CD14-positive monocyte (primary cell): ENCODE measurements at regions not wholly inside any gene's neighbourhood (a gene's known extent, or its start where the extent isn't known, plus 50 kb on each side); places are given as distances from the start of the nearest gene placed in this dataset.

Experiments
- DNase-seq, 3 donors: peaks; one replicate each; pipeline ENCODE4 v3.0.0-alpha.2; 2011 to 2022
- H2AFZ ChIP-seq: 2 replicates; pipeline ENCODE4 v1.6.0; 2012; ENCODE audit warnings: mild to moderate bottlenecking, low read depth, low read length, inconsistent platforms; ENCODE audit not compliant: insufficient read depth, poor library complexity, severe bottlenecking
- H3K27ac ChIP-seq, 2 donors: 1 replicate in 1 of 2; 2 replicates in 1 of 2; pipeline ENCODE4 v1.5.1; 2012 to 2013; ENCODE audit warnings: low read length in 2 of 2, control low read depth in 1 of 2, inconsistent platforms in 1 of 2, low read depth in 1 of 2, mild to moderate bottlenecking in 1 of 2
- H3K27me3 ChIP-seq, 2 donors: one replicate each; pipeline versions ENCODE4 v1.6.0 to v1.6.1; 2011 to 2013; ENCODE audit warnings: low read length in 2 of 2; ENCODE audit not compliant: control insufficient read depth in 2 of 2, insufficient read depth in 2 of 2
- H3K36me3 ChIP-seq, 2 donors: replicated peaks in 1 of 2; 1 replicate in 1 of 2; 2 replicates in 1 of 2; pipeline versions ENCODE4 v1.5.1 to v1.6.1; 2012 to 2013; ENCODE audit warnings: low read length in 2 of 2, control low read depth in 1 of 2, inconsistent platforms in 1 of 2, mild to moderate bottlenecking in 1 of 2; ENCODE audit not compliant: insufficient read depth in 2 of 2, control insufficient read depth in 1 of 2
- H3K4me1 ChIP-seq, 2 donors: 1 replicate in 1 of 2; 2 replicates in 1 of 2; pipeline versions ENCODE4 v1.5.1 to v1.6.1; 2012 to 2013; ENCODE audit warnings: low read length in 2 of 2, control low read depth in 1 of 2, inconsistent platforms in 1 of 2, mild to moderate bottlenecking in 1 of 2, moderate library complexity in 1 of 2; ENCODE audit not compliant: insufficient read depth in 2 of 2, control insufficient read depth in 1 of 2
- H3K4me2 ChIP-seq: replicated peaks from 2 replicates; pipeline ENCODE3; 2012; ENCODE audit warnings: low read length, moderate library complexity, mild to moderate bottlenecking; ENCODE audit not compliant: poor library complexity, severe bottlenecking; ENCODE audit errors: extremely low read depth
- H3K4me3 ChIP-seq, 3 experiments: fragments of 200-600 bp in 1 of 3; sonication (generic) in 1 of 3; replicated peaks in 1 of 3; 1 replicate in 2 of 3; 2 replicates in 1 of 3; pipeline ENCODE4 v1.5.1; 2011 to 2013; ENCODE audit warnings: low read length in 3 of 3, mild to moderate bottlenecking in 3 of 3, control low read depth in 2 of 3, low read depth in 2 of 3, inconsistent platforms in 1 of 3, moderate library complexity in 1 of 3
- H3K79me2 ChIP-seq: 2 replicates; pipeline ENCODE4 v1.6.0; 2012; ENCODE audit warnings: mild to moderate bottlenecking, control low read depth, inconsistent platforms, low read length, moderate library complexity; ENCODE audit not compliant: insufficient read depth
- H3K9ac ChIP-seq: 2 replicates; pipeline ENCODE4 v1.6.0; 2017; ENCODE audit warnings: low read length, mild to moderate bottlenecking; ENCODE audit not compliant: insufficient read depth, poor library complexity, severe bottlenecking
- H3K9me3 ChIP-seq, 2 donors: replicated peaks in 1 of 2; 1 replicate in 1 of 2; 2 replicates in 1 of 2; pipeline versions ENCODE4 v1.5.1 to v1.6.1; 2012 to 2013; ENCODE audit warnings: low read length in 2 of 2, control low read depth in 1 of 2; ENCODE audit not compliant: control insufficient read depth in 1 of 2, insufficient read depth in 1 of 2
- H4K20me1 ChIP-seq: 2 replicates; pipeline ENCODE4 v1.6.0; 2012; ENCODE audit warnings: mild to moderate bottlenecking, low read length, control low read depth, moderate library complexity; ENCODE audit not compliant: insufficient read depth
- H3K27ac Mint-ChIP-seq, 7 donors: one replicate each; pipeline ENCODE4 v1.8.0; 2020; ENCODE audit warnings: mild to moderate bottlenecking in 7 of 7, mixed read lengths in 7 of 7, moderate library complexity in 6 of 7, inconsistent platforms in 2 of 7
- H3K27me3 Mint-ChIP-seq, 3 donors: one replicate each; pipeline ENCODE4 v1.8.0; 2021 to 2022; ENCODE audit warnings: low read depth in 3 of 3, mild to moderate bottlenecking in 3 of 3, mixed read lengths in 3 of 3, moderate library complexity in 3 of 3, inconsistent platforms in 1 of 3
- H3K36me3 Mint-ChIP-seq, 2 donors: one replicate each; pipeline ENCODE4 v1.8.0; 2020; ENCODE audit warnings: mixed read lengths in 2 of 2, inconsistent platforms in 1 of 2, mild to moderate bottlenecking in 1 of 2
- H3K4me1 Mint-ChIP-seq: one replicate; pipeline ENCODE4 v1.8.0; 2020; ENCODE audit warnings: mild to moderate bottlenecking, mixed read lengths
- H3K4me3 Mint-ChIP-seq, 2 donors: one replicate each; pipeline ENCODE4 v1.8.0; 2020; ENCODE audit warnings: mild to moderate bottlenecking in 2 of 2, mixed read lengths in 2 of 2, moderate library complexity in 1 of 2
- H3K9me3 Mint-ChIP-seq, 7 donors: one replicate each; pipeline ENCODE4 v1.8.0; 2020 to 2022; ENCODE audit warnings: mixed read lengths in 7 of 7, mild to moderate bottlenecking in 6 of 7, moderate library complexity in 6 of 7, inconsistent platforms in 2 of 7
- WGBS: methylation state at CpG from one replicate; pipeline ENCODE4 v1.1.5; 2013; ENCODE audit warnings: missing lambda C conversion rate; ENCODE audit not compliant: insufficient coverage; 5-methylcytosine and 5-hydroxymethylcytosine counted together
- intact Hi-C, 2 donors: fragments of 100-400 bp; cut with micrococcal nuclease; formaldehyde crosslinking; loops; one replicate each; pipeline versions ENCODE4 v1.15.0 to v1.15.1; 2023
- TF ChIP-seq, protein P1 (sequence below): fragments of 200-600 bp; IDR thresholded peaks from one replicate; pipeline ENCODE4 v1.8.0; 2022; ENCODE audit warnings: antibody characterized with exemption, mild to moderate bottlenecking

DNA sequence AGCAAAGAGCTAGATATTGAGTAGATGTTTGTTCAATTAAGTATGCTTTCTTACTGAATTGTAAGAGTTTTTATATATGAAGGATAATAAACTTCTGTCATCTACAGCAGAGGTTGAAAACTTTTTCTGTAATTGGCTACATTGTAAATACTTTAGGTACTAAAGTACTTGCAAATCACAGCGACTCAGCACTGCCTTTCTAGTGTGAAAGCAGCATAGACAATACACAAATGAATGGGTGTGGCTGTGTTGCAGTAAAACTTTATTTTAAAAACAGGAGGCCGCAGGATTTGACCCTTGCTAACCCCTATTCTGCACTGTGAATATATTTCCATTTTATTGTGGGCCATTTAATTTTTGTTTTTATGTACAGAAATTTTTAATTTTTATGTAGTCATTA lies 104.3 kb upstream of the TMC3 start:
- no peak overlapping the region for H3K27ac Mint-ChIP-seq
- H3K27me3 Mint-ChIP-seq = no peaks in the 10 kb centered on the region
- no peak overlapping the region for H2AFZ ChIP-seq
- H3K9me3 ChIP-seq = no peaks in the 10 kb centered on the region
- no peak overlapping the region for H3K4me3 Mint-ChIP-seq
- no peaks in the 10 kb centered on the region for H3K36me3 ChIP-seq
- H3K4me2 ChIP-seq = no peak overlapping the region
- H3K36me3 Mint-ChIP-seq = no peaks in the 10 kb centered on the region
- H3K4me1 Mint-ChIP-seq = no peaks in the 10 kb centered on the region
- H4K20me1 ChIP-seq = no peaks in the 10 kb centered on the region
- H3K27me3 ChIP-seq = no peaks in the 10 kb centered on the region
- DNase-seq = no peak
- no peaks in the 10 kb centered on the region for H3K4me1 ChIP-seq
- intact Hi-C loops = no loop called here
- no peaks in the 10 kb centered on the region for H3K79me2 ChIP-seq
- TF ChIP-seq, protein P1, sequence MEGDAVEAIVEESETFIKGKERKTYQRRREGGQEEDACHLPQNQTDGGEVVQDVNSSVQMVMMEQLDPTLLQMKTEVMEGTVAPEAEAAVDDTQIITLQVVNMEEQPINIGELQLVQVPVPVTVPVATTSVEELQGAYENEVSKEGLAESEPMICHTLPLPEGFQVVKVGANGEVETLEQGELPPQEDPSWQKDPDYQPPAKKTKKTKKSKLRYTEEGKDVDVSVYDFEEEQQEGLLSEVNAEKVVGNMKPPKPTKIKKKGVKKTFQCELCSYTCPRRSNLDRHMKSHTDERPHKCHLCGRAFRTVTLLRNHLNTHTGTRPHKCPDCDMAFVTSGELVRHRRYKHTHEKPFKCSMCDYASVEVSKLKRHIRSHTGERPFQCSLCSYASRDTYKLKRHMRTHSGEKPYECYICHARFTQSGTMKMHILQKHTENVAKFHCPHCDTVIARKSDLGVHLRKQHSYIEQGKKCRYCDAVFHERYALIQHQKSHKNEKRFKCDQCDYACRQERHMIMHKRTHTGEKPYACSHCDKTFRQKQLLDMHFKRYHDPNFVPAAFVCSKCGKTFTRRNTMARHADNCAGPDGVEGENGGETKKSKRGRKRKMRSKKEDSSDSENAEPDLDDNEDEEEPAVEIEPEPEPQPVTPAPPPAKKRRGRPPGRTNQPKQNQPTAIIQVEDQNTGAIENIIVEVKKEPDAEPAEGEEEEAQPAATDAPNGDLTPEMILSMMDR = no peak
- H3K9me3 Mint-ChIP-seq = no peaks in the 10 kb centered on the region
- WGBS = no CpG with 5 or more reads among the region's 2 CpGs
- H3K4me3 ChIP-seq = no peak overlapping the region
- no peak overlapping the region for H3K27ac ChIP-seq
- H3K9ac ChIP-seq = no peak overlapping the region

DNA sequence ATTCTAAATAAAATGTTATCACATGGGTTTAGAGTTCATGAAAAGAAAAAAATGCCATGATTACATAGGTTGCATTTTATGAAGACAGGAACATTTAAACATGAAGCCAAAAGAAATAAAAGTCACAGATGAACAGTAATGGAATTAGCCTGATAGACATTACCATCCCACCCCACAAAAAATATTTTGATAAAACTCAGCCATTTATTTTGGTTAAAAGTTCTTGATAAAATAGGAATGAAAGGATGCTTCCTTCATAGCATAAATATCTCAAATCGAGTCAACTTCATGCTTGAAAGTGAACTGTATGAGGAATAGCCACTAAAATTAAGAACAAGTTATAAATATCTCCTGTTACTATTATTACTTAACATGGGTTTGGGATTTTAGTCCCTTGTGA lies 101.9 kb upstream of the TMC3 start:
- H4K20me1 ChIP-seq = no peaks in the 10 kb centered on the region
- no peaks in the 10 kb centered on the region for H3K36me3 ChIP-seq
- H3K27me3 ChIP-seq = no peaks in the 10 kb centered on the region
- H3K4me2 ChIP-seq = no peak overlapping the region
- TF ChIP-seq, protein P1 = no peak
- H3K4me3 ChIP-seq = no peak overlapping the region
- intact Hi-C loops = no loop called here
- no peaks in the 10 kb centered on the region for H3K9me3 ChIP-seq
- Mint-ChIP-seq H3K9me3 (peaks cover 0 to 2% (median 0%) of the 10 kb centered on the region in 7 donors), H3K4me3 (no peak overlapping the region), H3K27ac (no peak overlapping the region), H3K4me1 (no peaks in the 10 kb centered on the region), H3K27me3 (no peaks in the 10 kb centered on the region), H3K36me3 (no peaks in the 10 kb centered on the region)
- H3K79me2 ChIP-seq = no peaks in the 10 kb centered on the region
- H3K4me1 ChIP-seq = no peaks in the 10 kb centered on the region
- no peak overlapping the region for H3K9ac ChIP-seq
- DNase-seq = no peak
- no peak overlapping the region for H3K27ac ChIP-seq
- no CpG with 5 or more reads among the region's 1 CpG for WGBS
- H2AFZ ChIP-seq = no peak overlapping the region
